ENCODE measurements at regions not wholly inside any gene's neighbourhood (a gene's known extent, or its start where the extent isn't known, plus 50 kb on each side); places are given as distances from the start of the nearest gene placed in this dataset.

DNA sequence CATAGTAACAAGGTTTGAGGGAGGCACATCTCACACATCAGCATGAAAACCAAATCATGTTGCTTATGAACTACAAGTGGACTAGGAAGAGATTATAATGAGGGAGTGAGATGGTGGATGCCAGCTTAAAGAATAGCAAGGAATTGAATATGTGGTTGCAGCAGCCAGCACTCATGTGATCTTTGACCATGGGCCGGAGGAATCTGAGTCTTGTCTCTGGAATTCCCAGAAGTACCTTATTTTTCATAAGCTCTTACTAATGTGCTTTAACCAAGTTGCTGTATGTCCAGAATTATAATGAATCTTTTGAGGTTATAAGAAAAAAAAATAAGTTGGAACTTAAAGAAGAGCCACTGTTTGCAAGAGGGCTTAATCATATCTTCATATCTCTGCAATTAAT is 97.0 kb downstream of the DISP1 start:
- DNase-seq (ENCODE audit: low read depth, low spot score): no peak

DNA sequence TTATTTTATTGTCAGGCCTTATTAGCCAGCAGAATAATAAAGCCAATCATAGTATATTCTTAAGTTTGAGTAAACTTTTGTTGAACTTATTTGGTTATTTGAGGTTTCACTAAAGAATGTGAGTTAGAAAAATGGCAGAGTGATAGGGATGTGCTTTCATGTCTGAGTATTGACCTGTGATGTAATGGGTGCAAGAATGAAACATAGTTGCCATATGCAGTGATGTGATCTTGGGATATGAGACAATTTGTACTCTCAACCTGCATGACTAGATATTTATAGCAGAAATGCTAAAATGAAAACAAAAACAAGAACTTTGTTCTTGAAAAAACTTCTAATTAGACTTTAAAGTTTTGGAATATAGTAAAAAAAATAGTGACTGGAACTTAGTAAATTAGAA is 97.9 kb downstream of the DISP1 start:
- no peak for DNase-seq (ENCODE audit: low read depth, low spot score)

- DNase-seq (ENCODE audit: low read depth, low spot score): no peak
Observed at GRCh38 chr1:222914861-222915632, 100.2 kb downstream of the DISP1 start.

DNA sequence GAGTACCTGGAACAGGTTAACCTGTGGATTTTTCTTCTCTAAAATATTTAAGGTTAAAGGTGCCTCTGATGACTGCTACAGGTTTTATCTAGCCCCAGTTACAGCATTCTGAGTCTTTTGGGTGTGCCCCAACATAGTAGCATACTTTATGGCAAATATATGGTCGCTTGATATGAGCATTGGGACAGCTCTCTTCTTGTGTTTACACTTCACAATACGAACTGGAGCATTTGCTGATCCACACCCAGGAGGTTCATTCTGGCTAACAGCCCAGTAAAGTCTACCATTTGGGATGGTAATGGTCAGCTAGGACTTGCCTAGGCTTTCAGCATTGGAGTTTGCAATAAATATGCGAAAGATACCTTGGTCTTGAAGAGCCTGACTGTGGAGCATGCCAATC is 101.3 kb downstream of the DISP1 start:
- DNase-seq (ENCODE audit: low read depth, low spot score): no peak

- DNase-seq (ENCODE audit: low read depth, low spot score): no peak
Observed at GRCh38 chr1:222918801-222919477, 104.1 kb downstream of the DISP1 start.

DNA sequence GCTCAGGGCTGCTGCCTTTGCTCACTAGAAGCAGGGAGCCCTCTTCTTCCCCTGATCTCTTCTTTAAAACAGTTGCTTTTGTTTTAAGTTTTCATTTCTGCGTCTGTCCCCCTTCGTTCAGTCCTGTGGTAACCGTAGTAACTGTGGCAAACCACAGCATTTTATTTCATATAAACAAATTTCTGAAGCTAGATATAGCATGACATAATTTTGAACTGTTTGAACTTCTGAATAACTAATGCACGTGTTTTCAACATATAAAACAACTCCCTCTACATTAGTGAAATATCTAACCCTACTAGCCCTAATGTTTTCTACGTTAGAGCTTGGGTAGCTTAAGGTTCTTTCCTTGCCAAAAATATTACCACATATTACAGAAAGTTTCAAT is 104.6 kb downstream of the DISP1 start:
- no peak for DNase-seq (ENCODE audit: low read depth, low spot score)

- no peak for DNase-seq (ENCODE audit: low read depth, low spot score)
Observed at GRCh38 chr1:222920169-222920568, 105.3 kb downstream of the DISP1 start.

DNA sequence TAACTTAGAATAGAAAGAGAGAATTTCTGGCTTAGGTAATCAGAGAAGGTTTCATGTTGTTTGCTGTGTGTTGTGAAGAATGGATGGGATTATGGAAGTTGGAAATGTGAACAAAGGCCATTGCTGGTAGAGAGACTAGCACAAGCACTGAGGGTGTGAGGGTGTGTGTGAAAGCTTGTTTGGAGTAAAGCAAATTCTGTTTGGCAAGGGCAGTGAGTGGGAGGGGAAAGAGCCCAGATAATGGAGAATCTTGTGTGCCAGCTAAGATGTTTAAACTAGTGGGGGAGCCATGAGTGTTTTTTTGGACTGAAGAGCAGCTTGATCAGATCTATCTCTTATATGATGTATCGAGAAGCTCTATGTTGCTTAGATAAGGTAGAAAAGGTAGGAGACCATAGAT is 107.1 kb downstream of the DISP1 start:
- DNase-seq (ENCODE audit: low read depth, low spot score): no peak

DNA sequence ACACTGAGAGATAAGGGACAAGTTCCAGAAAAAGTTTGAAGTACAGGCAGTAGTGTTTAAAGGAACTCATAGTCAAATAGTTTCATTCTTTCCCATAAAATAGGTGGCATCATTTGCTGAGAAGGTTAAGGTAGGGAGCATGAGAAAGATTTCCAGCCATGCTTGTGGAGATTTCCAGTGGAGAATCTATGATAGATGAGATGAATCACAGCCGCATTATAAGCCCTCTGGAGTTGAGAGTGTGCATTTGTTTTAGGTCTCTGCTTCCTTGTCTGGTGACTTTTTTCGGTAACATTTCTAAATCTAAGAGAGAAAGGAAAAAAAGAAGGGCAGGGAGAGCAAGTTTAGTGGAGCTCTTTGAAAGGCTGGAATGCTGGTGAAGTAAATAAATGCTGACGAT is 108.7 kb downstream of the DISP1 start:
- DNase-seq (ENCODE audit: low read depth, low spot score): no peak

GRCh38 chr1:222924136-222924706 is 109.4 kb downstream of the DISP1 start:
- DNase-seq (ENCODE audit: low read depth, low spot score): no peak

DNA sequence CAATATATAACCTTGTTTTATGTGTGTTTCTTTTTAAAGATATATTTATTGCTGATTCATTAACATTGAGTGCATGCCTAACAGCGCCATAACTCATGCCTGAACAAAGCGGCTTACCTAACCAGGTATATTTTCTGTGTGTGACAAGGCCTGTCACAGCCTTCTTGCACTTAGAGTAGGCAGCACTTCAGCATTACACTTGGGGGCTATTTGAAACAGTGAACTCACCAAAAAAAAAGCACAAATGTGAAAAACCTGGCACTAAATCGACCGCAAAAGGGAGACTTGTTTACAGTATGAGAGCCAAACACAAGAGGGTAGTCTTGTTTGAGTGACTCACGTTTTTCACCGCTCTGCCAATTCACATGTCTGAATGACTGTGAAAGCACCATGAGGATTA is 111.7 kb downstream of the DISP1 start:
- no peak for DNase-seq (ENCODE audit: low read depth, low spot score)

- no peak for DNase-seq (ENCODE audit: low read depth, low spot score)
Observed at GRCh38 chr1:222927031-222927430, 112.2 kb downstream of the DISP1 start.

DNA sequence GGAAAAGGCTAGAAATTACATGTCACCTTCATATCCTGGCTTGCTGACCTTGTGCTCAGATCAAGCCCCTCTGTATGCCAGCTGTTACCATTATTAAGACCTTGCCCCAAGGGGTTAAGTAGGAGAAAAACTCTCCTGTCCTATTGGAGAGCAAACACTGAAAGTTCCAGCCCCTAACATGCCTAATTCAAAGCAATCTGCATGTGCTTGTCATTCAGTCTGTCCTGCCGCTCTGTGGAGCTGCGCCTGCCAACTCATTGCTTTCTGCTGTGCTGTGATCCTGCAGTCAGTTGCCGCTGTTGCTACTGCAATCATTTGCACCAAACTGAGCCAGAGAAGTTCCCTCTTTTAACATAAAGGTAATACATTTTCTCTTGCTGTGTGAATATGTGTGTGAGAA is 113.4 kb downstream of the DISP1 start:
- DNase-seq (ENCODE audit: low read depth, low spot score): peak; percentile 79

DNA sequence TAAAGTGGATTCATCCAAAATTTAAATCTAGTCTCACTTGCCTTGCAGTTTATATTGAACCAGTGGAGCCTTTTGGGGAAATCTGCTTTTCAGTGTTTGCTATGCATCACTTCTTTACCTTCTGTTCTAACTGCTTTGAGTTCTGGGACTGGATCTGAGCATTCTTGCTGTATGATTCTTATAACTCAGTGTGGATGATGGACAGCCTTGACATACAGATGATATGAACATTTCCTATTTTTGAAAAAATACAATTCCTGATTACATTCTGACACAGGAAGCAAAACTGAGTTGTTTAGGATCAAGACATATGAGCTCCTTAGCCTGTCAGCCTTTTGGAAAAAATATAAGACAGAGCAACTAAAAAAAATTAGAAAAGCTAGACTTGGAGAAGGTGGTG is 115.2 kb downstream of the DISP1 start:
- no peak for DNase-seq (ENCODE audit: low read depth, low spot score)

DNA sequence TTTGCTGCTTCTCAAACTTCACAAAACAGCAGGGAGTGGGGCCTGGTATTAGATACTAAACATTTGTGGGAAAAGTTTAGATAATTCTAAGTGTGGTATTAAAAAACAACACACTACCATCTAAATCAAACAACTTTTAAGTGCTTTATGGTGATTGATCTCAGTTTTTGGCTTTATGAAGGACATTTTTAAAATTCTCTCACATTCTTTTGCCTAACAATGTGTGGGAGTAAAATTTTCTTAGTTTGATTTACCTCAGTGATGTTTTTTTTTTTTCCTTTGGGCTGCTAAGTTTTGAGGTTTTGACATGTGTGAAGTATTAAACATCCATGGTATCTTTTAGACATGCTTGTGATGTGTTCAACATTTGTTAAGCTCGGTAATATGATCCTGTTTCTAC is 116.2 kb downstream of the DISP1 start:
- DNase-seq (ENCODE audit: low read depth, low spot score): no peak

DNA sequence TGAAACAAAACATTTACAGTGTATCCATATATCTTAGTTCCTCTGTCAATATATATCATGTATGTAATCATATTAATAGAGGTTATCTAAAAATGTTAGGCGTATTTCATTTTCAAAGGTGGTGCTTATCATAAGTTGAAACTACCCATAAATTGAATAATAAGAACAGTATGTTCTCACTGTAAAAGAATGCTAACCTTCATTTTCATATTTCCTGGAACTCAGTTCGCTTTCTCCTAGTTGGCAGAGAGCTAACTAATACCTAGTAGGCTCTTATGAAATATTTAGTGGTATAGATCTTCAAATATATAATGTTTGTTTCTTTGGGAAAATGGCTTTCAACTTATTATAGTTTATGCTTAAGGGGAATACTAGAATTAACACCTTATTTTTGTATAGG is 118.4 kb downstream of the DISP1 start:
- DNase-seq (ENCODE audit: low read depth, low spot score): no peak

DNA sequence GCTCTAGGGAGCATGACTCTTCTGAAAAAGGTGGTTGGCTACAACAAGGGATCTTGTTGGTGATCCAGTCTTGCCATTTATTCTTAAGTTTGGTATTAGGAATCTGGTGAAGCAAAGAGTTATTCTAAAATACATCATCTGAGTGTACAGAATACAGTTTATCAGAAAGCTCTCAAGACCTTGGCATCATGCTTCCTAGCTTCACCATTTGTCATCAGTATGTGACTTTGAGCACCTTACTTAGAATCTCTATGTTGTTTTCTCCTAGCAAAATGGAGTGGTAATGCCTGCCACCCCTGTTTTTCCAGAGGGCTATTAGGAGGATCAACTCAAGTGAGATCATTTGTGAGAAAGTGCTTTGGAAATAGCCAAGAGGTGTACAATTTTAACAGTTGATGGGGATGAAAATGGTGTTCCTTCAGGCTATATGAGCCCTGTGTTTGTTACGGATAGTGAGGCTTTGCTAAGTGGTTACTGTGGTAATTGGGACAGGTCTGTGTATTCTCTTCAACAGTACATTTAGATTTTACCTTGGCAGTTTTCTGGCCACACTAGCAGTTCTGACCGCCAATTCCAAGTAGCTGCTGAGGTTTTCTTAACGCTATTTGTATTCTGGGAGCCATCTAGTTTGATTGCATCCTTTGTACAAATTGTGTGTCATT is 120.5 kb downstream of the DISP1 start:
- DNase-seq (ENCODE audit: low read depth, low spot score): peak; percentile 30

GRCh38 chr1:222936042-222936441 is 121.2 kb downstream of the DISP1 start:
- DNase-seq (ENCODE audit: low read depth, low spot score): no peak

GRCh38 chr1:222938986-222939385 is 124.1 kb downstream of the DISP1 start:
- DNase-seq (ENCODE audit: low read depth, low spot score): no peak

- DNase-seq (ENCODE audit: low read depth, low spot score): no peak
Observed at GRCh38 chr1:222940095-222940494, 125.3 kb downstream of the DISP1 start.

- DNase-seq (ENCODE audit: low read depth, low spot score): no peak
Observed at GRCh38 chr1:222940906-222941305, 126.1 kb downstream of the DISP1 start.

GRCh38 chr1:222941425-222941824 is 126.6 kb downstream of the DISP1 start:
- DNase-seq (ENCODE audit: low read depth, low spot score): no peak

GRCh38 chr1:222946436-222946835 is 131.6 kb downstream of the DISP1 start:
- DNase-seq (ENCODE audit: low read depth, low spot score): no peak
